Activated naive CD8-positive, alpha-beta T cell treated with anti-CD3 and anti-CD28 coated beads, Interleukin-2, amount 50 U/mL, for 24 hours (primary cell): ENCODE measurements at regions not wholly inside any gene's neighbourhood (a gene's known extent, or its start where the extent isn't known, plus 50 kb on each side); places are given as distances from the start of the nearest gene placed in this dataset.
"Not testable (repeated sequence)": the region's sequence is repeated elsewhere in the genome, so short reads cannot be mapped to it uniquely, and the experiment has no call there.

Source experiments
- ATAC-seq: fragments of 150-1000 bp; cut with Tn5 transposase; one replicate; pipeline ENCODE4 v1.10.0; 2021
- DNase-seq: peaks from one replicate; pipeline ENCODE4 v3.0.0; 2021
- H3K27ac Mint-ChIP-seq: one replicate; pipeline ENCODE4 v1.8.0; 2021; ENCODE audit warnings: mild to moderate bottlenecking, mixed read lengths
- H3K27me3 Mint-ChIP-seq: one replicate; pipeline ENCODE4 v1.8.0; 2021; ENCODE audit warnings: mixed read lengths
- H3K36me3 Mint-ChIP-seq: one replicate; pipeline ENCODE4 v1.8.0; 2021; ENCODE audit warnings: low read depth, mixed read lengths
- H3K4me1 Mint-ChIP-seq: one replicate; pipeline ENCODE4 v1.8.0; 2021; ENCODE audit warnings: mixed read lengths
- H3K4me3 Mint-ChIP-seq: one replicate; pipeline ENCODE4 v1.8.0; 2021; ENCODE audit warnings: mild to moderate bottlenecking, moderate library complexity, mixed read lengths
- H3K9me3 Mint-ChIP-seq: one replicate; pipeline ENCODE4 v1.8.0; 2021; ENCODE audit warnings: mixed read lengths

- DNase-seq: no peak
- Mint-ChIP-seq H3K4me3 (no peak overlapping the region), H3K9me3 (peaks cover 11% of the 10 kb centered on the region), H3K27me3 (no peaks in the 10 kb centered on the region), H3K4me1 (peaks cover 32% of the 10 kb centered on the region), H3K27ac (no peak overlapping the region), H3K36me3 (no peaks in the 10 kb centered on the region)
- ATAC-seq: no peak
Observed at GRCh38 chr4:4946416-4946815, 72.8 kb downstream of the CYTL1 start.

GRCh38 chr4:4947721-4948120, 71.5 kb downstream of the CYTL1 start:
- H3K27ac Mint-ChIP-seq: no peak overlapping the region
- ATAC-seq (no peak), DNase-seq (no peak)
- H3K9me3 Mint-ChIP-seq: peaks cover 15% of the 10 kb centered on the region
- no peaks in the 10 kb centered on the region for H3K27me3 Mint-ChIP-seq
- H3K36me3 Mint-ChIP-seq: no peaks in the 10 kb centered on the region
- no peak overlapping the region for H3K4me3 Mint-ChIP-seq
- H3K4me1 Mint-ChIP-seq: peaks cover 26% of the 10 kb centered on the region

DNA sequence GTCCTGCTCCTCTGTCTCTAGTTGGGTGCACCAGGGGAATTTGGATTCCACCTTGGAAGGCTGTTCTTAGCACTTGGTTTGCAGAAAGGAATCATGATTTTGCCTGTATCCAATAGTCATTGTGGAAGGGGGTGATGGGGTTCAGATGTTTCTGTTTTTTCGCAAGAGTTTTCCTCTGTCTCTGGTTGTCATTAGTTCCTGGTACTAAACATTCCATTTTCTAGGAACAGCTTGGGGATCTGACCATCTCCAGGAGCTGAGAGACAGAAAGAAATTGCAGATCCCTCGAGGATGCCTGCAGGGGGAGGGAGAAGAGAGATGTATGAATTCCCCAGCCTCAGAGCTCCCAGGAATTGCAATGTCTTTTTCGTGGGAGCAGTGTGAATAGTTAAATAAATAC, 70.9 kb downstream of the CYTL1 start:
- no peak for DNase-seq
- H3K4me1 Mint-ChIP-seq: peaks cover 20% of the 10 kb centered on the region
- no peaks in the 10 kb centered on the region for H3K27me3 Mint-ChIP-seq
- no peaks in the 10 kb centered on the region for H3K36me3 Mint-ChIP-seq
- H3K27ac Mint-ChIP-seq: no peak overlapping the region
- ATAC-seq: no peak
- H3K9me3 Mint-ChIP-seq: peaks cover 15% of the 10 kb centered on the region
- no peak overlapping the region for H3K4me3 Mint-ChIP-seq

- DNase-seq (no peak), ATAC-seq (no peak)
- Mint-ChIP-seq H3K27ac (no peak overlapping the region), H3K9me3 (peaks cover 6% of the 10 kb centered on the region), H3K27me3 (no peaks in the 10 kb centered on the region), H3K4me1 (no peaks in the 10 kb centered on the region), H3K36me3 (no peaks in the 10 kb centered on the region), H3K4me3 (no peak overlapping the region)
Observed at GRCh38 chr4:4950561-4951290, 68.5 kb downstream of the CYTL1 start.

- Mint-ChIP-seq H3K27me3 (no peaks in the 10 kb centered on the region), H3K9me3 (peaks cover 4% of the 10 kb centered on the region), H3K36me3 (no peaks in the 10 kb centered on the region), H3K4me1 (no peaks in the 10 kb centered on the region), H3K4me3 (no peak overlapping the region), H3K27ac (no peak overlapping the region)
- DNase-seq: no peak
- ATAC-seq: no peak
Observed at GRCh38 chr4:4952273-4952672, 67.0 kb downstream of the CYTL1 start.

DNA sequence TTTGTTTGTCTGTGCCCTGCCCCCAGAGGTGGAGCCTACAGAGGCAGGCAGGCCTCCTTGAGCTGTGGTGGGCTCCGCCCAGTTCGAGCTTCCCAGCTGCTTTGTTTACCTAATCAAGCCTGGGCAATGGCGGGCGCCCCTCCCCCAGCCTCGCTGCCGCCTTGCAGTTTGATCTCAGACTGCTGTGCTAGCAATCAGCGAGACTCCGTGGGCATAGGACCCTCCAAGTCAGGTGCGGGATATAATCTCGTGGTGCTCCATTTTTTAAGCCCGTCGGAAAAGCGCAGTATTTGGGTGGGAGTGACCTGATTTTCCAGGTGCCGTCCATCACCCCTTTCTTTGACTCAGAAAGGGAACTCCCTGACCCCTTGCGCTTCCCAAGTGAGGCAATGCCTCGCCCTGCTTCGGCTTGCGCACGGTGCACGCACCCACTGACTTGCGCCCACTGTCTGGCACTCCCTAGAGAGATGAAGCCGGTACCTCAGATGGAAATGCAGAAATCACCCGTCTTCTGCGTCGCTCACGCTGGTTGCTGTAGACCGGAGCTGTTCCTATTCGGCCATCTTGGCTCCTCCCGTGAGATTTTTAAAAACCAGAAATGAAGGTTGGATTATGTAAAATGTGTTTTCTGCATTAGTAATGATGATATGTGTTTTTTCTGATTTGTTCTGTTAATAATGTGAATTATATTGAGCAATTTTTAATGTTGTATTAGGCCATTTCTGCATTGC, 59.7 kb downstream of the CYTL1 start:
- H3K36me3 Mint-ChIP-seq, DNase-seq, H3K27me3 Mint-ChIP-seq, H3K27ac Mint-ChIP-seq, ATAC-seq, H3K4me1 Mint-ChIP-seq, H3K4me3 Mint-ChIP-seq: not testable (repeated sequence)
- peaks cover 40% of the 10 kb centered on the region for H3K9me3 Mint-ChIP-seq

DNA sequence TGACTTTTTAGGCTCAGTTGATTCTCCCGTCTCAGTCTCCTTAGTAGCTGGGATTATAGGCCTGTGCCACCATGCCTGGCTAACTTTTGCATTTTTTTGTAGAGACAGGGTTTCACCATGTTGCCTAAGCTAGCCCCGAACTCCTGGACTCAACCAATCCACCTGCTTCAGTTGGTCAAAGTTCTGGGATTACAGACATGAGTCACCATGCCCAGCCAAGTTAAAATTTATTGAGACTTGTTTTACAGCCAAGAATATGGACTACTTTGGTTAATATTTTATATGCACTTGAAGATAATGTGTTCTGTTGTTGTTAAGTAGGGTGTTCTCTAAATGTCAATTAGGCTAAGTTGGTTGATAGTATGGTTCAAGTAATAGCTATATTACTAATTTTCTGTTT, 58.7 kb downstream of the CYTL1 start:
- peaks cover 6% of the 10 kb centered on the region for H3K36me3 Mint-ChIP-seq
- no peak for DNase-seq
- H3K27ac Mint-ChIP-seq: no peak overlapping the region
- no peak for ATAC-seq
- H3K27me3 Mint-ChIP-seq: no peaks in the 10 kb centered on the region
- H3K4me1 Mint-ChIP-seq: no peaks in the 10 kb centered on the region
- no peak overlapping the region for H3K4me3 Mint-ChIP-seq
- peaks cover 46% of the 10 kb centered on the region for H3K9me3 Mint-ChIP-seq

DNA sequence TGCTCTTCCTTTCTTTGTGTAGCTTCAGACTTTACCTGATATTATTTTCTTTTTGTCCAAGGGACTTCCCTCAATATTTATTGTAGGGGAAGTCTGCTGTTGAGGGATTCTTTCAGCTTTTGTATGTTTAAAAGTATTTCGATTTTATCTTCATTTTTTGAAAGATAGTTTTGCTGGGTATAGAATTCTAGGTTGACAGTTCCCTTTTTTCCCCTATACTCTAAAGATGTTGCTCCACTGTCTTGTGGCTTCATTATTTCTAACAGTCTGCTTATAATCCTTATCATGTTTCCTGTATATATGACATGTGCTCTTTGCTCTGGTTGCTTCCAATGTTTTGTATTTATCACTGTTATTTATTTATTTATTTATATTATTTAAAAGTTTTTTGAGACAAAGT, 57.3 kb downstream of the CYTL1 start:
- ATAC-seq: no peak
- Mint-ChIP-seq H3K27me3 (no peaks in the 10 kb centered on the region), H3K27ac (no peak overlapping the region), H3K4me3 (no peak overlapping the region), H3K36me3 (peaks cover 6% of the 10 kb centered on the region), H3K4me1 (no peaks in the 10 kb centered on the region), H3K9me3 (peaks cover 46% of the 10 kb centered on the region)
- no peak for DNase-seq

DNA sequence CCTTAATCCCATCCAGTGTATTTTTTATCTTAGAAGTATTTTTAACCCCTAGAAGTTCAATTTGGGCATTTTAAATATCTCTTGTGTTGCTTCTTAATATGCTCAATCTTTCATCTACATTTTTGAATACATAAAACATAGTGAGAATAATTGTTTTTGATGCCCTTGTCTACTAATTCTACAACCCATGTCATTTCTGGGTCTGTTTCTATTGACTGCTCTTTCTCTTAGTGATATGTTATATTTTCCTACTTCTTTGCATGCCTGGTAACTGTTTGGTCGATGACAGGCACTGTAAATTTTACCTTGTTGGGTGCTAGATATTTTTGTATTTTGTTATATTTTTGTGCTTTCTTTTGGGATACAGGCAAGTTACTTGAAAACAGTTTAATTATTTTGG, 56.3 kb downstream of the CYTL1 start:
- Mint-ChIP-seq H3K27me3 (no peaks in the 10 kb centered on the region), H3K4me3 (no peak overlapping the region), H3K27ac (no peak overlapping the region), H3K36me3 (peaks cover 6% of the 10 kb centered on the region), H3K4me1 (no peaks in the 10 kb centered on the region), H3K9me3 (peaks cover 46% of the 10 kb centered on the region)
- DNase-seq (no peak), ATAC-seq (no peak)
